Stimulated activated memory B cell treated with anti-CD40 and anti-IgM and Interleukin-4, amounts not matched to agents 10 μg/mL and 1 μg/mL and 100 μg/mL, for 72 hours (primary cell): ENCODE measurements at regions not wholly inside any gene's neighbourhood (a gene's known extent, or its start where the extent isn't known, plus 50 kb on each side); places are given as distances from the start of the nearest gene placed in this dataset.

Experiments used
- ATAC-seq: fragments of 150-1000 bp; cut with Tn5 transposase; 2 replicates; pipeline ENCODE4 v1.10.0; 2021
- H3K27ac Mint-ChIP-seq: one replicate; pipeline ENCODE4 v1.8.0; 2022; ENCODE audit warnings: mild to moderate bottlenecking, mixed read lengths
- H3K27me3 Mint-ChIP-seq: one replicate; pipeline ENCODE4 v1.8.0; 2022; ENCODE audit warnings: mixed read lengths
- H3K36me3 Mint-ChIP-seq: one replicate; pipeline ENCODE4 v1.8.0; 2022; ENCODE audit warnings: mixed read lengths
- H3K4me1 Mint-ChIP-seq: one replicate; pipeline ENCODE4 v1.8.0; 2022; ENCODE audit warnings: mixed read lengths
- H3K4me3 Mint-ChIP-seq: one replicate; pipeline ENCODE4 v1.8.0; 2022; ENCODE audit warnings: mild to moderate bottlenecking, moderate library complexity, mixed read lengths
- H3K9me3 Mint-ChIP-seq: one replicate; pipeline ENCODE4 v1.8.0; 2022; ENCODE audit warnings: mixed read lengths

DNA sequence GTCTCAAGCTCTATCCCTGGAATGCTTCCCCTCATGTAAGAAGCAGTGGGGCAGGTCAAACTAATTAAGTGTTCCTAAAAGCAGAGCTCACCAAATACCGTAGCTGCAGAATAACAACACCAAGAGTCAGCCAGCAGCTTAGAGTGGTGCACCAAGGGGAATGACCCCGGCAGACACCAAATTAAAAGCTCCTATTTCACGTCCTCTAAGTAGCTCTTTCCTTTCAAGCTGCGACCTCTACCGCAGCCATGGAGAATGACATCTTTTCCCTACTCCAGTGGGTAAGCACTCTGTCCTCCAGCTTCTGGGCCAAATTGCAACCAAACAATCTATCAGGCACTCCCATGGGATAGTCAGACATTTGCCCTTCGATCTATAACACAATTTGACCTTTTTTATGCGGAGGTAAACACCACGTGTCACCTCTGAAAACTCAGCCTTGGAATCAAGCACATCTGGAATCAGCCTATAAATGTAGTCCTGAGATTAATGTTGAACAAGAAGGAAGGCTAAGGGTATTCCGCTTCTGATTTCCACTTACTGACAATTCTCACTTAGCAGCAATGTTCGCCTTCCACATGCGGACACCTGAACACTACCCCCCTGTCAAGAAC is 67.6 kb upstream of the CDKN3 start:
- peak; percentile 58 for ATAC-seq
- no peak overlapping the region for H3K27ac Mint-ChIP-seq
- no peaks in the 10 kb centered on the region for H3K36me3 Mint-ChIP-seq
- peaks cover 49% of the 10 kb centered on the region for H3K27me3 Mint-ChIP-seq
- no peaks in the 10 kb centered on the region for H3K4me1 Mint-ChIP-seq
- H3K9me3 Mint-ChIP-seq = no peaks in the 10 kb centered on the region
- H3K4me3 Mint-ChIP-seq = no peak overlapping the region

DNA sequence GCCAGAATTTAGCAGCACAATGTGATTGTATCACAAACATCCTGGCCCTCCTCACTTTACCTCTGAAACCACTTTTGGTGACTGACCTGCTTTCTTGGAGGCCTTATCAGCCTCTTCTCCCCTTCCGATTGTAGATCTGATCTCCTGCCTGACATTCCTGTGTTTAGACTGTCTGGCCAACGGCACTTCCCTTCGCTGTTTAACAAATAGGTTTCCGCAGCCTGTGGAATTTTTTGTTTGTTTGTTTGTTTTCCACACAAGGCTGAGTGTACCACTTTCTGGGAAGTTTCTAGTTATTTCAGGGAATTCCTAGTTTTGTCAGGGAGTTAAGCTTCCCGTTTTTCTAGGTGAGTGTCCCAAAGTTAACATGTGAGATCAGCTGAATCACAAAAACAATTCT is 65.9 kb upstream of the CDKN3 start:
- no peaks in the 10 kb centered on the region for H3K36me3 Mint-ChIP-seq

DNA sequence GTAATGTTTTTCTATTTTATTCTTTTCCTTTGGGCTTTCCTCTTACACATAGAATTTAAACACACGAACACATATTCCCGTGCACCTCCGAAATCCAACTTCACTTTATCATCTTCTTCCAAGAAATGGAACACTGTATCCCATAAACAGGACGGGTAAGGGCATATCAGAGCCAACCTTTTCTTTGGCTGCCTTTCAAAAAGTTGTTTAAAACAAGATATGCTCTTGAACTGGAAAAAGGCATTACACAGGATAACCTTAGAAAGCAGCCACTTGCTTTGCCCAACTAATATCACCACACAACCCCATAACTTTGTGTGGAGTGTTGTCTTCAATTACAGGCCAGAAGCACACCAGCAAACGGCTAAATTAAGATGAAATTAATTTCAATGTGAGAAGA is 65.3 kb upstream of the CDKN3 start:
- no peaks in the 10 kb centered on the region for H3K36me3 Mint-ChIP-seq
- H3K4me3 Mint-ChIP-seq = no peak overlapping the region
- no peak for ATAC-seq
- peaks cover 49% of the 10 kb centered on the region for H3K27me3 Mint-ChIP-seq
- H3K4me1 Mint-ChIP-seq = no peaks in the 10 kb centered on the region
- no peak overlapping the region for H3K27ac Mint-ChIP-seq
- H3K9me3 Mint-ChIP-seq = no peaks in the 10 kb centered on the region

More for the DNA sequence above, 65.9 kb upstream of the CDKN3 start:
- Mint-ChIP-seq H3K4me1 (no peaks in the 10 kb centered on the region), H3K27me3 (peaks cover 49% of the 10 kb centered on the region), H3K4me3 (no peak overlapping the region), H3K9me3 (no peaks in the 10 kb centered on the region), H3K27ac (no peak overlapping the region)
- no peak for ATAC-seq

DNA sequence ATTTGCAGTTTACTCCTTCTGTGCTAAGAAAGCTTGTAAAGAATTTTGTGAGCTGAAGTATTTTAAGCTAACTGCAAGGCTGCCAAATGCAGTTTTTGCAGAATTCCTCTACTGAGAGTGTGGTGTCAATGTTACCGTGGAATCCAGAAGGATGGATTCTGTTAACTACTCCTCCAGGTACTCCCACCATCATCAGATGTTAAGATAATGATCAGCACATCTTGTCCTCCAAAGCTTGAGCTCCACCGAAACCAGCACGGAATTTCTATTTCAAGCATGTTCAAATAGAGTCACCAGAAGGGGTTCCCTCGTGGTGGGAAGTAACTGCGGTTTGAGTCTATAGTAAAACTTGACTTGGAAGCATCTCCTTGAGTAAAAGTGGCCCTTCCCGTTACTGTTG is 64.3 kb upstream of the CDKN3 start:
- Mint-ChIP-seq H3K27me3 (peaks cover 49% of the 10 kb centered on the region), H3K36me3 (no peaks in the 10 kb centered on the region), H3K9me3 (no peaks in the 10 kb centered on the region), H3K4me1 (no peaks in the 10 kb centered on the region), H3K4me3 (no peak overlapping the region), H3K27ac (no peak overlapping the region)
- no peak for ATAC-seq

DNA sequence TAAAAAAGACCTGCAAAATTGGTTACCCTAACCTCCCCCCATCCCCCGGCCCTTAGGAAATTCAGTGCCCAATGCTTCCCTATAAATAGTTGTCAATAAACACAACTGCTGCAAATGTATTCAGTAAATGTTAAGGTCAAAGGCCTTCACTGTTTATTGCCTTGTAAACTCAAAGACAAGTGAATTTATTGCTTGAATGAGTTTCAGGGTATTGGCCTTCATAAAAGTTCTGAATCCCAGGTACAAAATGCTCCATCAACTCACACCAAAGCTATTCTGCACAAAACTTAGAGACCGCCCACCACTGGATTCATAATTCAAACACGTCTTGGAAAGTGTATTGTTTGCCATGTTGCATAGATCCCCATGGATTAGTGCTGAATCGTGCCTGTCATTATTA is 63.3 kb upstream of the CDKN3 start:
- no peak overlapping the region for H3K4me3 Mint-ChIP-seq
- H3K4me1 Mint-ChIP-seq = no peaks in the 10 kb centered on the region
- H3K9me3 Mint-ChIP-seq = no peaks in the 10 kb centered on the region
- peaks cover 49% of the 10 kb centered on the region for H3K27me3 Mint-ChIP-seq
- ATAC-seq = no peak
- no peaks in the 10 kb centered on the region for H3K36me3 Mint-ChIP-seq
- H3K27ac Mint-ChIP-seq = no peak overlapping the region

DNA sequence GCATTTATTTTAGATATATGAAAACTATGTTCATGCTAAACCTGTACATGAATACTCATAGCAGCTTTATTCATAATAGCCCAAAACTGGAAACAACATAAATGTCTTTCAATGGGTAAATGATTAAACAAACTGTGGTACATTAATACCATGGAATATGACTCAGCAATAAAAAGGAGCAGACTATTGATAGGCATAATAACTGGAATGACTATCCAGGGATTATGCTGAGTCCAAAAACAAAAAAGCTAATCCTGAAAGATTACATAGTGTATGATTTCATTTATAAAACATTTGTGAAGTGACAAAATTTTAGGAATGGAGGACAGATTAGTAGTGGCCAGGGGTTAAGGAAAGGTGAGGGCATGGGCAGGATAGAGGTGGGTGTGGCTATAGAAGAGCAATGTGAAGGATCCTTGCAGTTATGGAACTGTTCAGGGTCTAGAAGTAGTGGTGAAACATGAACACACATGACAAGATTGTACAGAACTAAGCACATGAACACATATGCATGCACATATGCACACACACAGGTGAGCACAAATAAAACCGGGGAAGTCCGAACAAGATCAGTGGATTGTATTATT is 61.1 kb upstream of the CDKN3 start:
- H3K36me3 Mint-ChIP-seq = no peaks in the 10 kb centered on the region
- H3K27me3 Mint-ChIP-seq = peaks cover 33% of the 10 kb centered on the region
- no peaks in the 10 kb centered on the region for H3K4me1 Mint-ChIP-seq
- H3K4me3 Mint-ChIP-seq = no peak overlapping the region
- no peak overlapping the region for H3K27ac Mint-ChIP-seq
- H3K9me3 Mint-ChIP-seq = no peaks in the 10 kb centered on the region
- no peak for ATAC-seq

DNA sequence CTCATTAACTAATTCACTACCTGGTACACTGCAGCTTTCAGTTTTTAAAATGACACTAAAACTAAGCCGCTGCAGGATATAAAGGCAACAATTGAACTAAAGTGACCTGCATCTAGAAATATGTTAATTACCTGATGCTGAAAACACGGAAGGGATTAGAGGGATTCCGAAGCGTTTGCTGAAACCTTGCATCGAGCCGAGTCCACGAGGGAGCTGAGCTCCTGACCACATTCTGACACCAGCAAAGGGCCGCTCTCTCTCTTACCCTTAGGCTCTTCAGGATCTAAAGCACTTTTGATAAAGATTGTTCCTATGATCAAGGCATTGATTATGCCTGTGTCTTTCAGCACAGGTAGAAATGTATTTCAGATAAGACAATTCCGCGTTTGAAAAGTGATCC is 59.5 kb upstream of the CDKN3 start:
- Mint-ChIP-seq H3K27me3 (peaks cover 17% of the 10 kb centered on the region), H3K4me1 (no peaks in the 10 kb centered on the region), H3K36me3 (no peaks in the 10 kb centered on the region), H3K9me3 (no peaks in the 10 kb centered on the region), H3K4me3 (no peak overlapping the region), H3K27ac (no peak overlapping the region)
- ATAC-seq = no peak

DNA sequence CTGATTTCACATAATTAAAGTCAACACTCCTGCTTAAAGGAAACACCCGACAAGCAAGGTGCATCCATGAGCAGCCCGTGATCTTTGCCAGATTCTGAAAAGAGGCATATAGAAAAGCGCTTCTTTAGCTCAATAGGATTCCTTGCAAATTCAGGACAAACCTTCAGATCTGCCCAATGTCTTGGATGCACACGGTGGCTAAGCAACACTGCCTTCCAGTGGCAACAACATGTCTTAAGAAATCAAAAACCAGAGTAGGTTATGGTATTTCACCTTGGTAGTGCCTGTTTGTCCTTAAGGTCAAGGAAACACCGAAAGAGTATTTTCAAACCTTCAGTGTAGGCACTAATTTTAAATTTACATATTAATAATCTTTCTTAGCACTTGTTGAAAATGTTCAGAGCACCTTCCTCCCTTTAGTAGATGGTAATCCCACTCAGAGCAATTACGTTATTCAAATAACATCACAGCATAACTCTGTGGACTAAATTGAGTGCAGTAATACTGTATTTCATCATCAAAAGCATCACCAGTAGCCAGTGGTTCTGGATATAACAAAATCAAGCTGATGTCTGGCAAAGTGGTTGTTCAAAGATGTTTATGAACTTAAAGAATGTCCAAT is 58.0 kb upstream of the CDKN3 start:
- no peak overlapping the region for H3K27ac Mint-ChIP-seq
- H3K4me3 Mint-ChIP-seq = no peak overlapping the region
- H3K27me3 Mint-ChIP-seq = peaks cover 2% of the 10 kb centered on the region
- no peak for ATAC-seq
- no peaks in the 10 kb centered on the region for H3K9me3 Mint-ChIP-seq
- H3K36me3 Mint-ChIP-seq = no peaks in the 10 kb centered on the region
- H3K4me1 Mint-ChIP-seq = no peaks in the 10 kb centered on the region

DNA sequence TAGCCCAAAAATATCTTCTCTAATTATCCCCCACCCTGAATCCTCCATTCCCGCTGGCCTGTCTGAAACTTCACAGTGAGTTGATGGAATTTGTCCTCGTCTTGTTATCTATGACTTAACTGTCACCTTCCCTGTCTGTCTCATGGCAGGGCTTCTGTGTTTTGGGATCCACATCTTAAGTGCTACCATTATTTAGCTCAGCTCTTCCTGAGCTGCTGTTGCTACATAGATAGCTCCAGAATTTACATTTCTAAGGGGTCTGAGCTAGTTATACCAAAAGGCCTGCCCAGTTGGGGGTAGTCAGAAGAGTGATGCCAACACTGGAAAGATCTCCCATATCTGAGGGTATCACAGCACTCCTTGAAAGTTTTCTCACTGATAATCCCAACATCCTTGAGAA is 57.0 kb upstream of the CDKN3 start:
- peaks cover 5% of the 10 kb centered on the region for H3K4me1 Mint-ChIP-seq
- no peaks in the 10 kb centered on the region for H3K36me3 Mint-ChIP-seq
- no peak for ATAC-seq
- no peak overlapping the region for H3K4me3 Mint-ChIP-seq
- H3K9me3 Mint-ChIP-seq = no peaks in the 10 kb centered on the region
- H3K27ac Mint-ChIP-seq = no peak overlapping the region
- no peaks in the 10 kb centered on the region for H3K27me3 Mint-ChIP-seq

DNA sequence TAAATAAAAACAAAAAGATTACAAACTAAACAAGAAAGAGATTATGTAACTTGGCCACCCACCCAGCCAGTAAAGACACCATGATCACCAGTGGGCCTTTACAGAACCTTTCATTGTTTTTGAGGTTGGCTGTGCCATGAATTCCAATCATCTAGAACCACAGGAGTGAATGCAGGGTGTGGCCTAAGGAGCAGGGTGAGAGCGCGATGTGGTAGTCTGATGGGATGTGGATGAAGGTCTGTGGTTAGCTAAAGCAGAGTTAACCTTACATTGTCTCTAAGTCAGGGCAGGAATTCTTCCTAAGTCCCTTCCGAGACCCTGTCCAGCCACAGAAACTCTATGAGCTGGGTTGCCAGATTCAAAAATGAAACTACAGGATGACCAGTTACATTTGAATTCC is 54.0 kb upstream of the CDKN3 start:
- ATAC-seq = no peak
- no peaks in the 10 kb centered on the region for H3K9me3 Mint-ChIP-seq
- H3K27ac Mint-ChIP-seq = no peak overlapping the region
- H3K4me3 Mint-ChIP-seq = no peak overlapping the region
- H3K4me1 Mint-ChIP-seq = peaks cover 6% of the 10 kb centered on the region
- H3K36me3 Mint-ChIP-seq = no peaks in the 10 kb centered on the region
- H3K27me3 Mint-ChIP-seq = no peaks in the 10 kb centered on the region

DNA sequence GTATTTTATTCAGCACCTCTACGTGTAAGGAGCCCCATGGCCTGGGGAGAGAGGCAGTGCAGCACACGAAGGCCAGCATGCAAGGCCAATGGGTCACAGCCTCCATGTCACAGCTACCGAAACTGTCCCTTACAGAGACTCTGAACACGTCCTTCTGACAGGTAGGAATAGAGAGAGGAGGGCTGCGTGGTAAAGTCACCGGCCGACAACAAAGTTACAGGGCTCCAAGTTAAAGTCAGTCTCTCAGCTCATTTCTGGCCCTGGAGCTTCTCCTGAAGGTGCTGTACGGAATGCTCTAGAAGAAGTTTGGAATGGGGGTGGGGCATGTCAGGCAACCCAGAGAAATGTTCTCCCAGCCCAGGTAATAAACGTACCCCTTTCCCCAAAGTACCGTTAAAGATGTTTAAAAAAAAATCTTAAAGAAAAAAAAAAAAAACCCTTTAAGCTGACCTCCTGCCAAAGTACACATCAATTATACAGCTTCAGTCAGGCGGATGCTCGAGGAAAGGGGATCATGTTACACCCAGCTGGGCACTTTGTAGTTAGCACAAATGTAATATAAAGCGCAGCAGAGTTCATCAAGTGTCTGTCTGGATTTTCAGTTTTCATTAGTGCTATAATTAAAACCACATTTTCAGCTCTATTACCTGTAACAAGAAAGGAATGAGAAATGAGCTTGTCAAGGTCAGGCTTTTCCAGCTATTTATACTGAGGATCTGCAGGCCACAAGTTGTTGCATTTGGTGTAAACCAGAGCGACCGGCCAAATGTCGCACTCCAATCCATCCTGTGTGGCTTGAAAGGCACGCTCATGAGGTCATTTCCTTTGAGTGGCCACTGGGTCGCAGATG is 53.3 kb upstream of the CDKN3 start:
- Mint-ChIP-seq H3K4me1 (peaks cover 6% of the 10 kb centered on the region), H3K27ac (no peak overlapping the region), H3K4me3 (no peak overlapping the region), H3K27me3 (peaks cover 4% of the 10 kb centered on the region), H3K9me3 (no peaks in the 10 kb centered on the region), H3K36me3 (no peaks in the 10 kb centered on the region)
- no peak for ATAC-seq

DNA sequence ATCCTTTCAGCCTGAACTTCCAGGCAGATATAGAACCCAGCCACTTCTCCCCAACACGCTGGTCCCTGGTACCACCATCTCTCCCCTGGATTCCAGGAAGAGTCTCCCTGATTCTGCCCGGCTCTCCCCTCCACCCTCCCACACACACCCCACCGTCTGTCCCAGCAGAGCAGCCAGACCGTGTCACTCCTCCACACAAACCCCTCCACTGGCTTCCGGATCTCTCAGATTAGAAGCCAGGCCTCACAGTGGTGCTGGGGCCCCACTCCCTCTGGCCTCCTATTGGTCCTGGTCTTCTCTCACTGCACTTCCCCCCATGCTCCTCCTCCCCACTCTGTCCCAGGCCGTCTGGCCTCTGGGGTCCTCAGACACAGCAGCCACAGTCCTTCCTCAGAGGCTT is 52.4 kb upstream of the CDKN3 start:
- H3K4me3 Mint-ChIP-seq = no peak overlapping the region
- peaks cover 13% of the 10 kb centered on the region for H3K27me3 Mint-ChIP-seq
- H3K27ac Mint-ChIP-seq = peak overlapping the region; percentile 10
- no peaks in the 10 kb centered on the region for H3K36me3 Mint-ChIP-seq
- peaks cover 6% of the 10 kb centered on the region for H3K4me1 Mint-ChIP-seq
- ATAC-seq = peak; percentile 58
- no peaks in the 10 kb centered on the region for H3K9me3 Mint-ChIP-seq

DNA sequence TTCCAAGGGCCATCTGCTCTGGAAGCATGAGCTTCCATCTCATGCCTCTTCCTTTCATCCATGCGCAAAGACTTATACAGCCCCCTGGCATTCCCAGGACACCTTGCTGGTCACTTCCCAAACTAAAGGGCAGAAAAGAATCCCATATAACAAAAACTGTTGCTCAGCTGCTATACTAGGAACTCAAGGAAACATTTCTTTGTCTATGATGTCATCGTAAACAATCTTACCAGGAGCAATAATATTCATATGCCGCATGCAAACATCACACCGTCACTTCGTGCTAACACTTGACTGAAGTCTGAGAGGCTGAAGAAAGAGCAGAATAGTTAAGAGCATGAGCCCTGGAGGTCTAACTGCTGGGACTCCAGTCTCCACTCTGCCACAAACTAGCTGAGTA is 50.5 kb upstream of the CDKN3 start:
- no peaks in the 10 kb centered on the region for H3K9me3 Mint-ChIP-seq
- H3K4me1 Mint-ChIP-seq = peaks cover 6% of the 10 kb centered on the region
- ATAC-seq = no peak
- no peak overlapping the region for H3K27ac Mint-ChIP-seq
- H3K36me3 Mint-ChIP-seq = no peaks in the 10 kb centered on the region
- peaks cover 22% of the 10 kb centered on the region for H3K27me3 Mint-ChIP-seq
- no peak overlapping the region for H3K4me3 Mint-ChIP-seq
